GM12878 (cell line): ENCODE measurements at regions not wholly inside any gene's neighbourhood (a gene's known extent, or its start where the extent isn't known, plus 50 kb on each side); places are given as distances from the start of the nearest gene placed in this dataset.

Experiments
- ATAC-seq: fragments of 200-7000 bp; cut with Tn5 transposase; 3 replicates; pipeline ENCODE4 v1.9.1; 2020; ENCODE audit warnings: mild to moderate bottlenecking, moderate library complexity
- BruUV-seq: library from RNA; stranded (reverse); fragments of 400-500 nt; replicated peaks from 2 replicates; lab custom pipeline; 2021; lab: Mats Ljungman, UMichigan
- CTCF ChIA-PET: fragments of 300-600 bp; sonication (Branson Sonifier 250); formaldehyde crosslinking; extraction: SDS; loops from one replicate; lab custom pipeline; 2021; ENCODE audit warnings: inconsistent platforms; lab: Yijun Ruan, JAX
- POLR2A ChIA-PET: fragments of 350-600 bp; formaldehyde crosslinking; extraction: SDS; loops from one replicate; lab custom pipeline; 2021; ENCODE audit warnings: inconsistent platforms; lab: Charles Lee
- RAD21 ChIA-PET: fragments of 300-600 bp; sonication (Branson Sonifier 250); formaldehyde crosslinking; loops from one replicate; lab custom pipeline; 2023; ENCODE audit warnings: antibody characterized with exemption; ENCODE audit not compliant: unreplicated experiment; lab: Charles Lee
- SMC1A ChIA-PET: fragments of 300-600 bp; sonication (Branson Sonifier 250); formaldehyde crosslinking; loops from one replicate; lab custom pipeline; 2023; ENCODE audit not compliant: unreplicated experiment, uncharacterized antibody; lab: Charles Lee
- DNase-seq: peaks from one replicate; pipeline ENCODE4 v3.0.0-alpha.2; 2011; ENCODE audit warnings: low read depth, low spot score
- FAIRE-seq: peaks from 3 replicates; lab custom pipeline; 2011; peaks lifted over from hg19 to GRCh38; lab: Jason Lieb, UNC
- H2AFZ ChIP-seq: 2 replicates; pipeline ENCODE4 v1.6.0; 2011; ENCODE audit warnings: low read depth, low read length, control low read depth; ENCODE audit not compliant: control insufficient read depth
- H3K27ac ChIP-seq: 2 replicates; pipeline ENCODE4 v1.5.1; 2011; ENCODE audit warnings: control low read depth; ENCODE audit not compliant: control insufficient read depth, insufficient read depth
- H3K27me3 ChIP-seq, 2 experiments: replicated peaks in 1 of 2; 2 replicates each; pipeline versions ENCODE4 v1.6.0 to v1.6.1; 2011; ENCODE audit warnings: low read length in 1 of 2; ENCODE audit not compliant: control insufficient read depth in 2 of 2, insufficient read depth in 2 of 2
- H3K36me3 ChIP-seq, 2 experiments: 2 replicates each; pipeline ENCODE4 v1.5.1; 2011; ENCODE audit warnings: low read length in 1 of 2; ENCODE audit not compliant: control insufficient read depth in 2 of 2, insufficient read depth in 2 of 2
- H3K4me1 ChIP-seq: 2 replicates; pipeline ENCODE4 v1.6.1; 2011; ENCODE audit warnings: mild to moderate bottlenecking, low read length, moderate library complexity, mixed read lengths; ENCODE audit not compliant: control insufficient read depth, insufficient read depth
- H3K4me2 ChIP-seq: 2 replicates; pipeline ENCODE4 v1.6.0; 2011; ENCODE audit warnings: control low read depth; ENCODE audit not compliant: control insufficient read depth, insufficient read depth
- H3K4me3 ChIP-seq: fragments of 200-600 bp; sonication (generic); 2 replicates; pipeline ENCODE4 v1.5.1; 2016
- H3K79me2 ChIP-seq: 2 replicates; pipeline ENCODE4 v1.6.0; 2011; ENCODE audit warnings: low read length; ENCODE audit not compliant: control insufficient read depth, insufficient read depth
- H3K9ac ChIP-seq: 2 replicates; pipeline ENCODE4 v1.8.0; 2011; ENCODE audit warnings: low read length, control low read depth, mixed read lengths; ENCODE audit not compliant: control insufficient read depth, insufficient read depth
- H3K9me3 ChIP-seq: replicated peaks from 3 replicates; pipeline ENCODE4 v1.5.1; 2011; ENCODE audit warnings: mild to moderate bottlenecking, low read length; ENCODE audit not compliant: control insufficient read depth, insufficient read depth
- H4K20me1 ChIP-seq: 2 replicates; pipeline ENCODE4 v1.6.0; 2011; ENCODE audit not compliant: control insufficient read depth, insufficient read depth
- ATF3 ChIP-seq: IDR thresholded peaks from 2 replicates; pipeline ENCODE4 v1.6.1; 2011; ENCODE audit warnings: low read depth, mild to moderate bottlenecking, low read length, moderate library complexity, borderline replicate concordance; ENCODE audit errors: extremely low read depth
- CBFB ChIP-seq: IDR thresholded peaks from 2 replicates; pipeline ENCODE4 v1.6.1; 2016; ENCODE audit warnings: antibody characterized with exemption, low read depth
- CBX5 ChIP-seq: sonication (generic); IDR thresholded peaks from 2 replicates; pipeline ENCODE4 v1.6.1; 2016; ENCODE audit warnings: low read depth, moderate library complexity, mild to moderate bottlenecking, inconsistent platforms
- CHD2 ChIP-seq: IDR thresholded peaks from 2 replicates; pipeline ENCODE4 v1.6.1; 2011; ENCODE audit warnings: low read depth, low read length, improper control_type of control experiment, borderline replicate concordance
- ETV6 ChIP-seq, 2 experiments: fragments of 450-650 bp in 1 of 2; IDR thresholded peaks in 1 of 2; conservative IDR thresholded peaks in 1 of 2; 2 replicates each; pipeline ENCODE4 v1.6.1; 2014; ENCODE audit warnings: antibody characterized with exemption in 1 of 2, borderline replicate concordance in 1 of 2, low read depth in 1 of 2, mild to moderate bottlenecking in 1 of 2, moderate library complexity in 1 of 2
- NKRF ChIP-seq: fragments of 450-650 bp; conservative IDR thresholded peaks from 2 replicates; pipeline ENCODE4 v1.6.1; 2017; ENCODE audit warnings: mild to moderate bottlenecking, moderate library complexity
- PBX3 ChIP-seq: IDR thresholded peaks from 2 replicates; pipeline ENCODE4 v1.6.1; 2011; ENCODE audit warnings: mild to moderate bottlenecking, low read depth, low read length, moderate library complexity; ENCODE audit not compliant: insufficient replicate concordance
- RUNX3 ChIP-seq: IDR thresholded peaks from 2 replicates; pipeline ENCODE4 v1.6.1; 2012; ENCODE audit warnings: low read length, inconsistent platforms
- WGBS: methylation state at CpG from one replicate; pipeline ENCODE4 v1.1.6; 2016; ENCODE audit warnings: low lambda C conversion rate; ENCODE audit not compliant: insufficient replicate concordance, insufficient coverage; ENCODE audit errors: missing lambda C conversion rate; 5-methylcytosine and 5-hydroxymethylcytosine counted together
- in situ Hi-C: fragments of 300-500 bp; cut with MboI; formaldehyde crosslinking; loops from 9 replicates; pipeline ENCODE4 v1.14.3; 2018; ENCODE audit warnings: mixed read lengths
- intact Hi-C: fragments of 100-400 bp; cut with micrococcal nuclease; formaldehyde crosslinking; loops from one replicate; pipeline ENCODE4 v1.14.2; 2022; ENCODE audit not compliant: unreplicated experiment
- TF ChIP-seq, protein P1 (sequence below): IDR thresholded peaks from 2 replicates; pipeline ENCODE4 v1.6.1; 2012; ENCODE audit warnings: mild to moderate bottlenecking, low read depth, low read length
- TF ChIP-seq, protein P2 (sequence below): fragments of 450-650 bp; formaldehyde crosslinking; IDR thresholded peaks from 2 replicates; pipeline ENCODE4 v1.4.0; 2020; ENCODE audit warnings: mild to moderate bottlenecking, moderate library complexity

DNA sequence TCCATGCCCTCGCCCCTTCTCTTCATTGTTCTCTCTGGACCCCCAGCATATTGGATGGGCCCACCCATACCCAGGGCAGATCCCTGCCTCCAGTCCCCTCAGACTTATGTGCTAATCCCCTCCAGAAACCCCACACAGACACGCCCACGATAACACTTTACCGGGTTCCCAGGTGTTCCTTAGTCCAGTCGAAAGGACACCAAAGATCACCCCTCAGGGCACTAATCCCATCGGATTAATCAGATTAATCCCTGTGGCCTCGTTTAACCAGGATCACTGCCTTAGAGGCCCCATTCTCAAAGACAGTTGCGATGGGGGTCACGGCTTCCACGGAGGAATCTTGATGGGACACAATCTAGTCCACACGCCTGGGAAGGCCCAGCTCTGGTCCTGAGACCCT is 80.8 kb downstream of the SHANK2 start:
- Histone ChIP-seq H3K9me3 (no peaks in the 10 kb centered on the region; the same call in 2 of the 3 replicates), H3K27me3 (no peaks in the 10 kb centered on the region), H3K4me2 (no peak overlapping the region), H3K36me3 (no peaks in the 10 kb centered on the region), H2AFZ (no peak overlapping the region), H3K4me1 (no peaks in the 10 kb centered on the region), H3K4me3 (no peak overlapping the region), H3K27ac (no peak overlapping the region), H3K9ac (no peak overlapping the region), H3K79me2 (no peaks in the 10 kb centered on the region), H4K20me1 (no peaks in the 10 kb centered on the region)
- no TSS peak for BruUV-seq
- 54% methylated on average over 11 of the region's 11 CpGs for WGBS
- ATAC-seq (no peak), FAIRE-seq (no peak), DNase-seq (no peak)
- in situ Hi-C loops (no loop called here), intact Hi-C loops (no loop called here)
- RAD21 ChIA-PET: no interaction called here
- CTCF ChIA-PET: no interaction called here
- POLR2A ChIA-PET: no interaction called here
- SMC1A ChIA-PET: no interaction called here
- TF ChIP-seq, protein P1, sequence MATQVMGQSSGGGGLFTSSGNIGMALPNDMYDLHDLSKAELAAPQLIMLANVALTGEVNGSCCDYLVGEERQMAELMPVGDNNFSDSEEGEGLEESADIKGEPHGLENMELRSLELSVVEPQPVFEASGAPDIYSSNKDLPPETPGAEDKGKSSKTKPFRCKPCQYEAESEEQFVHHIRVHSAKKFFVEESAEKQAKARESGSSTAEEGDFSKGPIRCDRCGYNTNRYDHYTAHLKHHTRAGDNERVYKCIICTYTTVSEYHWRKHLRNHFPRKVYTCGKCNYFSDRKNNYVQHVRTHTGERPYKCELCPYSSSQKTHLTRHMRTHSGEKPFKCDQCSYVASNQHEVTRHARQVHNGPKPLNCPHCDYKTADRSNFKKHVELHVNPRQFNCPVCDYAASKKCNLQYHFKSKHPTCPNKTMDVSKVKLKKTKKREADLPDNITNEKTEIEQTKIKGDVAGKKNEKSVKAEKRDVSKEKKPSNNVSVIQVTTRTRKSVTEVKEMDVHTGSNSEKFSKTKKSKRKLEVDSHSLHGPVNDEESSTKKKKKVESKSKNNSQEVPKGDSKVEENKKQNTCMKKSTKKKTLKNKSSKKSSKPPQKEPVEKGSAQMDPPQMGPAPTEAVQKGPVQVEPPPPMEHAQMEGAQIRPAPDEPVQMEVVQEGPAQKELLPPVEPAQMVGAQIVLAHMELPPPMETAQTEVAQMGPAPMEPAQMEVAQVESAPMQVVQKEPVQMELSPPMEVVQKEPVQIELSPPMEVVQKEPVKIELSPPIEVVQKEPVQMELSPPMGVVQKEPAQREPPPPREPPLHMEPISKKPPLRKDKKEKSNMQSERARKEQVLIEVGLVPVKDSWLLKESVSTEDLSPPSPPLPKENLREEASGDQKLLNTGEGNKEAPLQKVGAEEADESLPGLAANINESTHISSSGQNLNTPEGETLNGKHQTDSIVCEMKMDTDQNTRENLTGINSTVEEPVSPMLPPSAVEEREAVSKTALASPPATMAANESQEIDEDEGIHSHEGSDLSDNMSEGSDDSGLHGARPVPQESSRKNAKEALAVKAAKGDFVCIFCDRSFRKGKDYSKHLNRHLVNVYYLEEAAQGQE: no peak
- TF ChIP-seq RUNX3 (no peak), CBX5 (no peak), ETV6 (conservative IDR thresholded peaks at IDR 0.05 in 1 of 2, IDR thresholded peaks at IDR 0.05 in 1 of 2; ENCODE audit: borderline replicate concordance in 1 of 2, low read depth in 1 of 2) (no peak), CHD2 (no peak), ATF3 (no peak), PBX3 (no peak), CBFB (no peak), NKRF (no peak)
- TF ChIP-seq, protein P2, sequence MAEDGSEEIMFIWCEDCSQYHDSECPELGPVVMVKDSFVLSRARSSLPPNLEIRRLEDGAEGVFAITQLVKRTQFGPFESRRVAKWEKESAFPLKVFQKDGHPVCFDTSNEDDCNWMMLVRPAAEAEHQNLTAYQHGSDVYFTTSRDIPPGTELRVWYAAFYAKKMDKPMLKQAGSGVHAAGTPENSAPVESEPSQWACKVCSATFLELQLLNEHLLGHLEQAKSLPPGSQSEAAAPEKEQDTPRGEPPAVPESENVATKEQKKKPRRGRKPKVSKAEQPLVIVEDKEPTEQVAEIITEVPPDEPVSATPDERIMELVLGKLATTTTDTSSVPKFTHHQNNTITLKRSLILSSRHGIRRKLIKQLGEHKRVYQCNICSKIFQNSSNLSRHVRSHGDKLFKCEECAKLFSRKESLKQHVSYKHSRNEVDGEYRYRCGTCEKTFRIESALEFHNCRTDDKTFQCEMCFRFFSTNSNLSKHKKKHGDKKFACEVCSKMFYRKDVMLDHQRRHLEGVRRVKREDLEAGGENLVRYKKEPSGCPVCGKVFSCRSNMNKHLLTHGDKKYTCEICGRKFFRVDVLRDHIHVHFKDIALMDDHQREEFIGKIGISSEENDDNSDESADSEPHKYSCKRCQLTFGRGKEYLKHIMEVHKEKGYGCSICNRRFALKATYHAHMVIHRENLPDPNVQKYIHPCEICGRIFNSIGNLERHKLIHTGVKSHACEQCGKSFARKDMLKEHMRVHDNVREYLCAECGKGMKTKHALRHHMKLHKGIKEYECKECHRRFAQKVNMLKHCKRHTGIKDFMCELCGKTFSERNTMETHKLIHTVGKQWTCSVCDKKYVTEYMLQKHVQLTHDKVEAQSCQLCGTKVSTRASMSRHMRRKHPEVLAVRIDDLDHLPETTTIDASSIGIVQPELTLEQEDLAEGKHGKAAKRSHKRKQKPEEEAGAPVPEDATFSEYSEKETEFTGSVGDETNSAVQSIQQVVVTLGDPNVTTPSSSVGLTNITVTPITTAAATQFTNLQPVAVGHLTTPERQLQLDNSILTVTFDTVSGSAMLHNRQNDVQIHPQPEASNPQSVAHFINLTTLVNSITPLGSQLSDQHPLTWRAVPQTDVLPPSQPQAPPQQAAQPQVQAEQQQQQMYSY: no peak
